ENCODE measurements at regions not wholly inside any gene's neighbourhood (a gene's known extent, or its start where the extent isn't known, plus 50 kb on each side); places are given as distances from the start of the nearest gene placed in this dataset.

DNA sequence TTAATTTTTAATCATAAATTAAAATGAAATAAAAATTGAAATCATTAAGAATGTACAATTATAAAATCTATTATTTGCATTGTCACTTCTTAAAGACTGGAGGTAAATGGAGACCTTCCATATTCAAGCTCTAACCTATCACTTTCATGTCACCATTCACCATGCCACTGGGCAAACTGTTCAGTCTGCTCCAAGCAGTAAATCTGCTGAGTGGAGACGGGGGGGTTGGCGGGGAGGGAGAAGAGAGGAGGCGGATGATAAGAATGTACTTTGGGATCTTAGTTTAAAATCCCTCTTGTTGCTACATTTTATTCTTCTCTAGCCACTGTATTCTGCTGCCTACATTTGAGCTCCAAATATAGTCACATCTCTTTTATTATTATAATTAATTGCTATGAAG lies 365.9 kb upstream of the NFIA start:
- Histone ChIP-seq H3K4me1 (ENCODE audit: control insufficient read depth, extremely low read depth, insufficient read depth, low read length) (no peaks in the 10 kb centered on the region), H3K36me3 (ENCODE audit: control insufficient read depth, insufficient read depth, low read length) (no peaks in the 10 kb centered on the region), H3K9me3 (ENCODE audit: control insufficient read depth, insufficient read depth, low read depth, low read length) (no peaks in the 10 kb centered on the region), H3K9ac (ENCODE audit: insufficient read depth, low read length) (no peak overlapping the region), H3K79me2 (ENCODE audit: control insufficient read depth, insufficient read depth, low read length) (no peaks in the 10 kb centered on the region), H4K20me1 (ENCODE audit: control insufficient read depth, extremely low read depth, insufficient read depth, low read length) (no peaks in the 10 kb centered on the region), H3K4me3 (replicated peaks in 1 of 4; ENCODE audit: control extremely low read depth in 1 of 4, insufficient read depth in 1 of 4, low read depth in 3 of 4, low read length in 4 of 4) (no peak overlapping the region), H3K4me2 (ENCODE audit: extremely low read depth, insufficient read depth, low read length) (no peak overlapping the region), H3K27ac (ENCODE audit: insufficient read depth, low read length) (no peak overlapping the region), H2AFZ (ENCODE audit: low read length) (no peak overlapping the region), H3K27me3 (ENCODE audit: control insufficient read depth, insufficient read depth, low read length) (no peaks in the 10 kb centered on the region)
- DNase-seq (ENCODE audit: low read depth in 2 of 2): no peak
- no peak for TF ChIP-seq EZH2 (IDR thresholded peaks at IDR 0.05; ENCODE audit: low read length, missing control alignments)
- TF ChIP-seq, protein P1, sequence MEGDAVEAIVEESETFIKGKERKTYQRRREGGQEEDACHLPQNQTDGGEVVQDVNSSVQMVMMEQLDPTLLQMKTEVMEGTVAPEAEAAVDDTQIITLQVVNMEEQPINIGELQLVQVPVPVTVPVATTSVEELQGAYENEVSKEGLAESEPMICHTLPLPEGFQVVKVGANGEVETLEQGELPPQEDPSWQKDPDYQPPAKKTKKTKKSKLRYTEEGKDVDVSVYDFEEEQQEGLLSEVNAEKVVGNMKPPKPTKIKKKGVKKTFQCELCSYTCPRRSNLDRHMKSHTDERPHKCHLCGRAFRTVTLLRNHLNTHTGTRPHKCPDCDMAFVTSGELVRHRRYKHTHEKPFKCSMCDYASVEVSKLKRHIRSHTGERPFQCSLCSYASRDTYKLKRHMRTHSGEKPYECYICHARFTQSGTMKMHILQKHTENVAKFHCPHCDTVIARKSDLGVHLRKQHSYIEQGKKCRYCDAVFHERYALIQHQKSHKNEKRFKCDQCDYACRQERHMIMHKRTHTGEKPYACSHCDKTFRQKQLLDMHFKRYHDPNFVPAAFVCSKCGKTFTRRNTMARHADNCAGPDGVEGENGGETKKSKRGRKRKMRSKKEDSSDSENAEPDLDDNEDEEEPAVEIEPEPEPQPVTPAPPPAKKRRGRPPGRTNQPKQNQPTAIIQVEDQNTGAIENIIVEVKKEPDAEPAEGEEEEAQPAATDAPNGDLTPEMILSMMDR (conservative IDR thresholded peaks at IDR 0.05 in 1 of 2, IDR thresholded peaks at IDR 0.05 in 1 of 2; ENCODE audit: low read depth in 1 of 2, low read length in 2 of 2): no peak

DNA sequence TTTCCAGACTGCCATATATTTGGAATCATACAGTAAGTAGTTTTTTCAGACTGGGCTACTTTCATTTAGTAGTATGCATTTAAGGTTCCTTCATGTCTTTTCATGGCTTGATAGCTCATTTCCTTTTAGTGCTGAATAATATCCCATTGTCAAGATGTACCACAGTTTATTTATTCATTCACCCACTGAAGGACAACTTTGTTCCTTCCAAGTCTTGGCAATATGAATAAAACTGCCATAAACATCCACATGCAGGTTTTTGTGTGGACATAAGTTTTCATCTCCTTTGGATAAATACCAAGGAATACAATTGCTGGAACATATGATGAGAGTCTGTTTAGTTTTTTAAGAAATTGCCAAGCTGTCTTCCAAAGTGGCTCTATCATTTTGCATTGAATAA lies 366.4 kb upstream of the NFIA start:
- Histone ChIP-seq H3K36me3 (ENCODE audit: control insufficient read depth, insufficient read depth, low read length) (no peaks in the 10 kb centered on the region), H3K27ac (ENCODE audit: insufficient read depth, low read length) (no peak overlapping the region), H3K79me2 (ENCODE audit: control insufficient read depth, insufficient read depth, low read length) (no peaks in the 10 kb centered on the region), H3K9ac (ENCODE audit: insufficient read depth, low read length) (no peak overlapping the region), H3K9me3 (ENCODE audit: control insufficient read depth, insufficient read depth, low read depth, low read length) (no peaks in the 10 kb centered on the region), H3K4me1 (ENCODE audit: control insufficient read depth, extremely low read depth, insufficient read depth, low read length) (no peaks in the 10 kb centered on the region), H3K4me3 (replicated peaks in 1 of 4; ENCODE audit: control extremely low read depth in 1 of 4, insufficient read depth in 1 of 4, low read depth in 3 of 4, low read length in 4 of 4) (no peak overlapping the region), H2AFZ (ENCODE audit: low read length) (no peak overlapping the region), H4K20me1 (ENCODE audit: control insufficient read depth, extremely low read depth, insufficient read depth, low read length) (no peaks in the 10 kb centered on the region), H3K4me2 (ENCODE audit: extremely low read depth, insufficient read depth, low read length) (no peak overlapping the region), H3K27me3 (ENCODE audit: control insufficient read depth, insufficient read depth, low read length) (no peaks in the 10 kb centered on the region)
- no peak for DNase-seq (ENCODE audit: low read depth in 2 of 2)
- no peak for TF ChIP-seq EZH2 (IDR thresholded peaks at IDR 0.05; ENCODE audit: low read length, missing control alignments)
- TF ChIP-seq, protein P1 (conservative IDR thresholded peaks at IDR 0.05 in 1 of 2, IDR thresholded peaks at IDR 0.05 in 1 of 2; ENCODE audit: low read depth in 1 of 2, low read length in 2 of 2): no peak

DNA sequence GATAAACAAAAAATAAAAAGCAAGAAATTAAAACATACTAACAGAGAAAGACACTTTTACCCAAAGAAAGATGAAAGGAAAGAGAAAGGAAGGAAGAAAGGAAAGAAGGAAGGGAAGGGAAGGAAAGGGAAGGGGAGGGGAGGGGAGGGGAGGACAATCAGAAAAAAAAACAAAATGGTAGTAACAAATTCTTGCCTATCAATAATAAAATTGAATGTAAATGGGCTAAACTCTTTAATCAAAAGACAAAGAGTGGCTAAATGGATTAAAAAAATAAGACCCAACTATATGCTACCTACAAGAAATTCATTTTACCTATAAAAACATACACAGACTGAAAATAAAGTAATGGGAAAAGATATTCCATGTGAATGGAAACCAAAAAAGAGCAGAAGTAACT lies 372.9 kb upstream of the NFIA start:
- Histone ChIP-seq H3K4me2 (ENCODE audit: extremely low read depth, insufficient read depth, low read length) (no peak overlapping the region), H4K20me1 (ENCODE audit: control insufficient read depth, extremely low read depth, insufficient read depth, low read length) (no peaks in the 10 kb centered on the region), H3K9me3 (ENCODE audit: control insufficient read depth, insufficient read depth, low read depth, low read length) (no peaks in the 10 kb centered on the region), H3K4me3 (replicated peaks in 1 of 4; ENCODE audit: control extremely low read depth in 1 of 4, insufficient read depth in 1 of 4, low read depth in 3 of 4, low read length in 4 of 4) (no peak overlapping the region), H3K36me3 (ENCODE audit: control insufficient read depth, insufficient read depth, low read length) (no peaks in the 10 kb centered on the region), H2AFZ (ENCODE audit: low read length) (no peak overlapping the region), H3K4me1 (ENCODE audit: control insufficient read depth, extremely low read depth, insufficient read depth, low read length) (no peaks in the 10 kb centered on the region), H3K9ac (ENCODE audit: insufficient read depth, low read length) (no peak overlapping the region), H3K79me2 (ENCODE audit: control insufficient read depth, insufficient read depth, low read length) (no peaks in the 10 kb centered on the region), H3K27ac (ENCODE audit: insufficient read depth, low read length) (no peak overlapping the region), H3K27me3 (ENCODE audit: control insufficient read depth, insufficient read depth, low read length) (no peaks in the 10 kb centered on the region)
- no peak for DNase-seq (ENCODE audit: low read depth in 2 of 2)
- TF ChIP-seq, protein P1 (conservative IDR thresholded peaks at IDR 0.05 in 1 of 2, IDR thresholded peaks at IDR 0.05 in 1 of 2; ENCODE audit: low read depth in 1 of 2, low read length in 2 of 2): no peak
- no peak for TF ChIP-seq EZH2 (IDR thresholded peaks at IDR 0.05; ENCODE audit: low read length, missing control alignments)

All from fibroblast of lung (primary cell).